ENCODE measurements at regions not wholly inside any gene's neighbourhood (a gene's known extent, or its start where the extent isn't known, plus 50 kb on each side); places are given as distances from the start of the nearest gene placed in this dataset.
A peak's percentile ranks its signal among the peaks of the same experiment; 100 is the strongest.

DNA sequence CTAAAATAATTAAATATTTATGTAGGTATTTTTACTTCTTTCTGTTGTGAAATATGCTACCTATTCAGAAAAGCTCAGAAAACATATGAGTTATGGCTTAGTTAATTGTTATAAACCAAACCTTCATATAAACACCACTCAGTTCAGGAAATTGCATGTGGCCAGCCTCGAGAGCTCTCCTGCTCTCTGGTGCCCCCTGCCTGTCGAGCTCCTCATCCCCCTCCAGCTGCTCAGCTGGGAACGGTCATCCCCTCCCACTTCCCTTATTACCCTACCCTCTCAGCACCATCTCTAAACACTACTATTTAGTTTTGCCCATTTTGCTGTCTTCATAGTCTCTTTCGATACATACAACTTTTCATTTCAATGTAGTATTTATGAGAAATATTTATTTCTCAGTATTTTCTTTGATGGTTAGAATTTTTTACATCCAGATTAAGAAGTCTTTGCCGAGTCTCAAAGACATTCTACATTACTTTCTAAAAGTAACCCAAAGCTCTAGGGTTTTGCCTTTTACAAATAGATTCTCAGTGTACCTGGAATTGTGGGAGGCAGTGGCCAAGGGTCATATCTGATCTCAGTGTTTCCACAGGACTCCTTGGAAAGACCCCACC is 51.2 kb upstream of the SEMA4D start:
- peak; percentile 89 for DNase-seq
- H3K4me2 ChIP-seq, result no peak overlapping the region
- no peak overlapping the region; a peak in 1 of 4 replicates for H3K4me3 ChIP-seq (ENCODE audit: low read depth in 2 of 2, low read length in 1 of 2)
- ChIA-PET POLR2A (interaction anchor here (1.5 to 1.8 kb wide), 2 partner anchors 230 to 239 kb away, joined by 4 to 5 read pairs; partner anchors contain the start of gene SECISBP2), CTCF (interaction anchor here (0.5 to 3.8 kb wide), 60 partner anchors 10 to 1245 kb away, joined by 3 to 52 read pairs (median 4); partner anchors contain the start of gene SECISBP2)
- H3K9ac ChIP-seq, result no peak overlapping the region
- H3K27me3 ChIP-seq (ENCODE audit: insufficient read depth), result no peaks in the 10 kb centered on the region
- no peaks in the 10 kb centered on the region for H3K79me2 ChIP-seq (ENCODE audit: insufficient read depth)
- no peaks in the 10 kb centered on the region for H3K4me1 ChIP-seq (ENCODE audit: control insufficient read depth in 1 of 2, insufficient read depth in 2 of 2, low read depth in 1 of 2, low read length in 1 of 2)
- TF ChIP-seq SMC3 (IDR thresholded peaks at IDR 0.05; ENCODE audit: low read depth, low read length), result peak; percentile 94
- TF ChIP-seq, protein P1, sequence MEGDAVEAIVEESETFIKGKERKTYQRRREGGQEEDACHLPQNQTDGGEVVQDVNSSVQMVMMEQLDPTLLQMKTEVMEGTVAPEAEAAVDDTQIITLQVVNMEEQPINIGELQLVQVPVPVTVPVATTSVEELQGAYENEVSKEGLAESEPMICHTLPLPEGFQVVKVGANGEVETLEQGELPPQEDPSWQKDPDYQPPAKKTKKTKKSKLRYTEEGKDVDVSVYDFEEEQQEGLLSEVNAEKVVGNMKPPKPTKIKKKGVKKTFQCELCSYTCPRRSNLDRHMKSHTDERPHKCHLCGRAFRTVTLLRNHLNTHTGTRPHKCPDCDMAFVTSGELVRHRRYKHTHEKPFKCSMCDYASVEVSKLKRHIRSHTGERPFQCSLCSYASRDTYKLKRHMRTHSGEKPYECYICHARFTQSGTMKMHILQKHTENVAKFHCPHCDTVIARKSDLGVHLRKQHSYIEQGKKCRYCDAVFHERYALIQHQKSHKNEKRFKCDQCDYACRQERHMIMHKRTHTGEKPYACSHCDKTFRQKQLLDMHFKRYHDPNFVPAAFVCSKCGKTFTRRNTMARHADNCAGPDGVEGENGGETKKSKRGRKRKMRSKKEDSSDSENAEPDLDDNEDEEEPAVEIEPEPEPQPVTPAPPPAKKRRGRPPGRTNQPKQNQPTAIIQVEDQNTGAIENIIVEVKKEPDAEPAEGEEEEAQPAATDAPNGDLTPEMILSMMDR (IDR thresholded peaks at IDR 0.05), result peak; percentile 86
- TF ChIP-seq, protein P2, sequence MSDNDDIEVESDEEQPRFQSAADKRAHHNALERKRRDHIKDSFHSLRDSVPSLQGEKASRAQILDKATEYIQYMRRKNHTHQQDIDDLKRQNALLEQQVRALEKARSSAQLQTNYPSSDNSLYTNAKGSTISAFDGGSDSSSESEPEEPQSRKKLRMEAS (IDR thresholded peaks at IDR 0.05; ENCODE audit: low read depth), result 0 out of 2 replicates have a peak, but pooled peaks have one; percentile 24
- TF ChIP-seq GATA2 (CRISPR knock-in tag; IDR thresholded peaks at IDR 0.05), result no peak
- TF ChIP-seq ELF1 (IDR thresholded peaks at IDR 0.05), result no peak
- TF ChIP-seq NRF1 (IDR thresholded peaks at IDR 0.05; ENCODE audit: low read depth, low read length), result no peak
- TF ChIP-seq FOXJ3 (CRISPR knock-in tag; IDR thresholded peaks at IDR 0.05), result no peak
- peak; percentile 36 for TF ChIP-seq CHD2 (IDR thresholded peaks at IDR 0.05; ENCODE audit: low read length, partially characterized antibody)
- TF ChIP-seq GABPA (IDR thresholded peaks at IDR 0.05; ENCODE audit: low read depth), result no peak
- no peak for TF ChIP-seq SIN3A (IDR thresholded peaks at IDR 0.05; ENCODE audit: borderline replicate concordance, low read depth, low read length)
- no peak for TF ChIP-seq EP300 (IDR thresholded peaks at IDR 0.05; ENCODE audit: borderline replicate concordance in 1 of 2, low read depth in 1 of 2, low read length in 1 of 2)
- no peak for TF ChIP-seq TCF12 (IDR thresholded peaks at IDR 0.05)
- peak; percentile 90 for TF ChIP-seq RAD21 (IDR thresholded peaks at IDR 0.05; ENCODE audit: low read length)
- H4K20me1 ChIP-seq (ENCODE audit: insufficient read depth), result no peaks in the 10 kb centered on the region
- 31% methylated on average over 5 of the region's 5 CpGs for WGBS (ENCODE audit: low lambda C conversion rate)
- H2AFZ ChIP-seq (ENCODE audit: low read depth), result no peak overlapping the region
- no peak overlapping the region for H3K27ac ChIP-seq (ENCODE audit: low read depth in 2 of 2, low read length in 1 of 2)
- H3K9me2 ChIP-seq, result no peaks in the 10 kb centered on the region
- no peaks in the 10 kb centered on the region for H3K9me3 ChIP-seq
- no peaks in the 10 kb centered on the region for H3F3A ChIP-seq (replicated peaks; ENCODE audit: insufficient read depth)
- H3K36me3 ChIP-seq (replicated peaks in 1 of 2; ENCODE audit: control insufficient read depth in 1 of 2, insufficient read depth in 2 of 2, low read length in 1 of 2), result no peaks in the 10 kb centered on the region

DNA sequence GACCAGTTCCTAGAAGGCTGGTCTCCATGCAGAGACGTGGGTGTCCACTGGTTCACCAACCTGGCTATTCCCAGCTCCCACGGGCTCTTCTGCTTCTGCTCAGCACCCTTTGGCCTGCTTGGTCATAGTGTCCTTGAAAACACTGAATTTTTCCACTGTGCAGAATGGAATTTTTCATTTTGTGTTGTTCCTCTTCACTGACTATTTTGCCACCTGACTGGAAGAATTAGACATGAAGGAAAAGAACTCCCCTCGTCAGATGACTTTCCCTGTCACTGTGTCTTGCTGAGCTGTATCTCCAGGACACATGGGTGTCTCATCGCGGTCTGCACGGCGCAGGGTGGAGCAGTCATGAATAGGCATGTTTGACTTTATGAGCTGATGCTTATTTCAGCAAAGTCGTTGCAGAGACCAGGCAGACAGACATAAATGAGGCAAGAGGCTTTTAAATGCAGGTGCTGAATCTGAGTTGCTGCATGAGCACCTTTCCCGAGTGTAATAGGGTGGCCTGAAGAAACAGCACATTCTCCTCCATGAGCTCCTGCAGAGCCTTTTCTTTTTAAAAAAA is 50.2 kb upstream of the SEMA4D start:
- TF ChIP-seq FOSL2 (IDR thresholded peaks at IDR 0.05; ENCODE audit: borderline replicate concordance, low read depth) (no peak), JUND (IDR thresholded peaks at IDR 0.05) (no peak), RAD21 (IDR thresholded peaks at IDR 0.05; ENCODE audit: low read length) (no peak)
- TF ChIP-seq, protein P3, sequence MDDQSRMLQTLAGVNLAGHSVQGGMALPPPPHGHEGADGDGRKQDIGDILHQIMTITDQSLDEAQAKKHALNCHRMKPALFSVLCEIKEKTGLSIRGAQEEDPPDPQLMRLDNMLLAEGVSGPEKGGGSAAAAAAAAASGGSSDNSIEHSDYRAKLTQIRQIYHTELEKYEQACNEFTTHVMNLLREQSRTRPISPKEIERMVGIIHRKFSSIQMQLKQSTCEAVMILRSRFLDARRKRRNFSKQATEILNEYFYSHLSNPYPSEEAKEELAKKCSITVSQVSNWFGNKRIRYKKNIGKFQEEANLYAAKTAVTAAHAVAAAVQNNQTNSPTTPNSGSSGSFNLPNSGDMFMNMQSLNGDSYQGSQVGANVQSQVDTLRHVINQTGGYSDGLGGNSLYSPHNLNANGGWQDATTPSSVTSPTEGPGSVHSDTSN (IDR thresholded peaks at IDR 0.05), result no peak
- TF ChIP-seq, protein P1 (IDR thresholded peaks at IDR 0.05), result no peak
- Histone ChIP-seq H4K20me1 (ENCODE audit: insufficient read depth) (no peaks in the 10 kb centered on the region), H3K27me3 (ENCODE audit: insufficient read depth) (no peaks in the 10 kb centered on the region), H3K27ac (ENCODE audit: low read depth in 2 of 2, low read length in 1 of 2) (no peak overlapping the region), H3K4me2 (no peak overlapping the region), H3K4me3 (ENCODE audit: low read depth in 2 of 2, low read length in 1 of 2) (no peak overlapping the region), H3K9ac (no peak overlapping the region), H3K9me2 (no peaks in the 10 kb centered on the region), H3K9me3 (no peaks in the 10 kb centered on the region), H3K79me2 (ENCODE audit: insufficient read depth) (no peaks in the 10 kb centered on the region), H2AFZ (ENCODE audit: low read depth) (no peak overlapping the region), H3K4me1 (ENCODE audit: control insufficient read depth in 1 of 2, insufficient read depth in 2 of 2, low read depth in 1 of 2, low read length in 1 of 2) (peaks cover 0 to under 1% of the 10 kb centered on the region in 2 experiments; a peak in 1 of 4 replicates), H3F3A (replicated peaks; ENCODE audit: insufficient read depth) (no peaks in the 10 kb centered on the region), H3K36me3 (replicated peaks in 1 of 2; ENCODE audit: control insufficient read depth in 1 of 2, insufficient read depth in 2 of 2, low read length in 1 of 2) (no peaks in the 10 kb centered on the region)
- DNase-seq, result no peak
- ChIA-PET POLR2A (interaction anchor here (1.5 to 1.8 kb wide), 2 partner anchors 229 to 238 kb away, joined by 4 to 5 read pairs; partner anchors contain the start of gene SECISBP2), CTCF (interaction anchor here (0.6 to 3.8 kb wide), 48 partner anchors 9 to 341 kb away, joined by 3 to 52 read pairs (median 4); partner anchors contain the start of gene SECISBP2)
- WGBS (ENCODE audit: low lambda C conversion rate), result 67% methylated on average over 8 of the region's 9 CpGs

Data from SK-N-SH (cell line).